ENCODE measurements at regions not wholly inside any gene's neighbourhood (a gene's known extent, or its start where the extent isn't known, plus 50 kb on each side); places are given as distances from the start of the nearest gene placed in this dataset.
"Not testable (repeated sequence)": the region's sequence is repeated elsewhere in the genome, so short reads cannot be mapped to it uniquely, and the experiment has no call there.

GRCh38 chr10:120039826-120040225 lies 147.3 kb downstream of the SEC23IP start:
- no peaks in the 10 kb centered on the region for H3K9me3 ChIP-seq (ENCODE audit: low read length)
- H3K4me3 ChIP-seq (ENCODE audit: low read length): no peak overlapping the region
- H3K27ac Mint-ChIP-seq: no peak overlapping the region

DNA sequence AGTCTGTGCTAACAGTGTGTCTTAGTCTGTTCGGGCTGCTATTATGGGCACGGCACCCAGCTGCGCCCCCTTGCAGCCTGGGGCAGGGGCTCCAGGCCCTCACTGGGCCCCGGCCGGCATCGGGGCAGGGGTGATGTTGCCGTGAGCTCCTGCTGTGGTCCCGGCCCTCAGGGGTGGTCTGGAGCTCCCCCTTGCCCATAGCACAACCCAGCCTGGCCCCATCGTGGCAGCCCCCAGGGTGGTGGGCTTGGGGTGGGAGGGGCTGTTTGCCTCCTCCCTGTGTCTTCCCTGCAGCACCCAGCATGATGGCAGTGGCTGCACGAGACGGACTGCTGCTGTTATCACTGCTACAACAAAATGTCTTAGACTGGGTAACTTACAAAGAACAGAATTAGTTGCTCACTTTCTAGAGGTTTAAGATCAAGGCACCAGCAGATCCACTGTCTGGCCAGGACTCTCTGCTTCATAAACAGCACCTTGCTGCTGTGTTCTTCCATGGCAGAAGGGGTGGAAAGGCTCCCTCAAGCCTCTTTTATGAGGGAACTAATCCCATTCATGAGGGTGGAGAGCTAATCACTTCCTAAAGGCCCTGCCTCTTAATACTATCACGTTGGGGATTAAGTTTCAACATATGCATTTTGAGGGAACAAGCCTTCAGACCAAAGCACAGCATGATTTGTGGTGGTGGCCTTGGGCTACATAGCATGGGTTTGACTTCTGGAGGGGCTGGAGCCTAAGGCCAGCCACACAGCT lies 149.5 kb downstream of the SEC23IP start:
- no peaks in the 10 kb centered on the region for H3K9me3 Mint-ChIP-seq
- no peak overlapping the region for H3K4me3 Mint-ChIP-seq
- H3K36me3 Mint-ChIP-seq: no peaks in the 10 kb centered on the region
- no peak overlapping the region for H3K4me3 ChIP-seq (ENCODE audit: low read length)
- H3K36me3 ChIP-seq (ENCODE audit: insufficient read depth, low read length): no peaks in the 10 kb centered on the region
- H3K4me1 Mint-ChIP-seq: no peaks in the 10 kb centered on the region
- no peak overlapping the region for H3K27ac ChIP-seq (ENCODE audit: low read depth, low read length)
- H3K27me3 Mint-ChIP-seq: peaks cover 3 to 5% of the 10 kb centered on the region in 2 donors
- ChIA-PET CTCF (no interaction called here), POLR2A (no interaction called here)
- no peaks in the 10 kb centered on the region for H3K4me1 ChIP-seq (ENCODE audit: insufficient read depth, low read length)
- DNase-seq: no peak
- no peaks in the 10 kb centered on the region for H3K27me3 ChIP-seq (ENCODE audit: insufficient read depth, low read length, poor library complexity, severe bottlenecking)
- no peaks in the 10 kb centered on the region for H3K9me3 ChIP-seq (ENCODE audit: low read length)
- no peak overlapping the region for H3K27ac Mint-ChIP-seq

More at GRCh38 chr10:120039826-120040225, 147.3 kb downstream of the SEC23IP start:
- H3K4me1 Mint-ChIP-seq: no peaks in the 10 kb centered on the region
- POLR2A ChIA-PET: no interaction called here
- Histone ChIP-seq H3K4me1 (ENCODE audit: insufficient read depth, low read length) (no peaks in the 10 kb centered on the region), H3K27ac (ENCODE audit: low read depth, low read length) (no peak overlapping the region), H3K36me3 (ENCODE audit: insufficient read depth, low read length) (no peaks in the 10 kb centered on the region), H3K27me3 (ENCODE audit: insufficient read depth, low read length, poor library complexity, severe bottlenecking) (no peaks in the 10 kb centered on the region)
- H3K36me3 Mint-ChIP-seq: no peaks in the 10 kb centered on the region
- CTCF ChIA-PET: no interaction called here
- no peak overlapping the region for H3K4me3 Mint-ChIP-seq
- no peak for DNase-seq
- H3K27me3 Mint-ChIP-seq: peaks cover 3 to 5% of the 10 kb centered on the region in 2 donors
- H3K9me3 Mint-ChIP-seq: no peaks in the 10 kb centered on the region

DNA sequence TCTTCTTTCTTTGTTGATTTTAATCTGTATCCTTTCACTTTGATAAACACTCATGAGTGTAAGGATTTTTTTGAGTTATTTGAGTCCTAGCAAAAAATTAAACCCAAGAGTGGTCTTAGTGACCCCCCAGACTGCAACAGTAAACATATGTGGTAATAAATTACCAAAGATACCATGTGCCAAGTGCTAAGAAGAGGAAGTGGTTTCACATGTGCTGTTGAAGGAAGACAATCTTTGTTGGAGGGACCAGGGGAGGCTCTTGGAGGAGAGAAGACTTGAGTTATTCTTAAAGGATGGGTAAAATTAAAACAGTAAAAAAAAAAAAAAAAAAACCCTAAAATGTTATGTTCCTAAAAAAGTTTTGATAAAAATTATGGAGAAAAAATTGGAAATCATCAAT lies 150.2 kb downstream of the SEC23IP start:
- CTCF ChIA-PET: no interaction called here

GRCh38 chr10:120047373-120047772 lies 154.8 kb downstream of the SEC23IP start:
- H3K36me3 ChIP-seq (ENCODE audit: insufficient read depth, low read length); H3K4me1 ChIP-seq (ENCODE audit: insufficient read depth, low read length); H3K27me3 ChIP-seq (ENCODE audit: insufficient read depth, low read length, poor library complexity, severe bottlenecking); H3K4me3 ChIP-seq (ENCODE audit: low read length); H3K9me3 Mint-ChIP-seq; POLR2A ChIA-PET; H3K27ac Mint-ChIP-seq; H3K4me1 Mint-ChIP-seq; H3K9me3 ChIP-seq (ENCODE audit: low read length); H3K27ac ChIP-seq (ENCODE audit: low read depth, low read length); CTCF ChIA-PET; DNase-seq; H3K4me3 Mint-ChIP-seq; H3K36me3 Mint-ChIP-seq: not testable (repeated sequence)
- H3K27me3 Mint-ChIP-seq: peaks cover 4 to 17% of the 10 kb centered on the region in 2 donors

More for the DNA sequence above, 150.2 kb downstream of the SEC23IP start:
- H3K4me3 Mint-ChIP-seq: no peak overlapping the region
- no peak overlapping the region for H3K27ac Mint-ChIP-seq
- no peaks in the 10 kb centered on the region for H3K4me1 Mint-ChIP-seq
- Histone ChIP-seq H3K4me1 (ENCODE audit: insufficient read depth, low read length) (no peaks in the 10 kb centered on the region), H3K4me3 (ENCODE audit: low read length) (no peak overlapping the region), H3K27me3 (ENCODE audit: insufficient read depth, low read length, poor library complexity, severe bottlenecking) (no peaks in the 10 kb centered on the region), H3K27ac (ENCODE audit: low read depth, low read length) (no peak overlapping the region), H3K9me3 (ENCODE audit: low read length) (no peaks in the 10 kb centered on the region), H3K36me3 (ENCODE audit: insufficient read depth, low read length) (no peaks in the 10 kb centered on the region)
- no peak for DNase-seq
- POLR2A ChIA-PET: no interaction called here
- H3K27me3 Mint-ChIP-seq: peaks cover 3 to 5% of the 10 kb centered on the region in 2 donors
- no peaks in the 10 kb centered on the region for H3K36me3 Mint-ChIP-seq
- H3K9me3 Mint-ChIP-seq: no peaks in the 10 kb centered on the region

DNA sequence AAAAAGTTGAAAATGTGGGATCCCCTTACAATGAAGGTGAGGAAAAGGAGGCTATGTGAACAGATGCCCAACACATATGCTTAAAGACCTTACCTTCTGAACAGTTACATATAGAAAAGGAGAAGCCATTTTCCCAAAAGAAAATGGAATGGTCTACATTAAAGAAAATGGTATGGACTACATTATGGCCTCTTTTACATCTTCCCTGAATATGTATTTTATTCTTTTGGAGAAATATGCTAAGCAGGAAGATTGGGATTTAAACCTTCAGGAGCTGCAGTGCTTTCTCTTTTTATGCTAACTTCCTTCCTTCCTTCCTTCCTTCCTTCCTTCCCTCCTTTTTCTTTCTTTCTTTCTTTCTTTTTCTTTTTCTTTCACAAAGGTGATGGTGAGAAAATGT lies 155.4 kb downstream of the SEC23IP start:
- peaks cover 0 to 23% of the 10 kb centered on the region in 2 donors for H3K27me3 Mint-ChIP-seq
- H3K36me3 Mint-ChIP-seq: no peaks in the 10 kb centered on the region
- CTCF ChIA-PET: no interaction called here
- Histone ChIP-seq H3K9me3 (ENCODE audit: low read length) (no peaks in the 10 kb centered on the region), H3K27ac (ENCODE audit: low read depth, low read length) (no peak overlapping the region), H3K4me3 (ENCODE audit: low read length) (no peak overlapping the region), H3K27me3 (ENCODE audit: insufficient read depth, low read length, poor library complexity, severe bottlenecking) (no peaks in the 10 kb centered on the region), H3K4me1 (ENCODE audit: insufficient read depth, low read length) (no peaks in the 10 kb centered on the region), H3K36me3 (ENCODE audit: insufficient read depth, low read length) (no peaks in the 10 kb centered on the region)
- no peaks in the 10 kb centered on the region for H3K9me3 Mint-ChIP-seq
- H3K4me1 Mint-ChIP-seq: no peaks in the 10 kb centered on the region
- H3K27ac Mint-ChIP-seq: no peak overlapping the region
- no peak for DNase-seq
- no peak overlapping the region for H3K4me3 Mint-ChIP-seq
- POLR2A ChIA-PET: no interaction called here

GRCh38 chr10:120048391-120048790 lies 155.9 kb downstream of the SEC23IP start:
- CTCF ChIA-PET: no interaction called here
- Mint-ChIP-seq H3K9me3 (no peaks in the 10 kb centered on the region), H3K27me3 (peaks cover 0 to 27% of the 10 kb centered on the region in 2 donors), H3K36me3 (no peaks in the 10 kb centered on the region), H3K4me3 (no peak overlapping the region), H3K27ac (no peak overlapping the region), H3K4me1 (no peaks in the 10 kb centered on the region)
- POLR2A ChIA-PET: no interaction called here
- Histone ChIP-seq H3K4me1 (ENCODE audit: insufficient read depth, low read length) (no peaks in the 10 kb centered on the region), H3K36me3 (ENCODE audit: insufficient read depth, low read length) (no peaks in the 10 kb centered on the region), H3K27ac (ENCODE audit: low read depth, low read length) (no peak overlapping the region), H3K27me3 (ENCODE audit: insufficient read depth, low read length, poor library complexity, severe bottlenecking) (no peaks in the 10 kb centered on the region), H3K4me3 (ENCODE audit: low read length) (no peak overlapping the region), H3K9me3 (ENCODE audit: low read length) (no peaks in the 10 kb centered on the region)
- DNase-seq: no peak

DNA sequence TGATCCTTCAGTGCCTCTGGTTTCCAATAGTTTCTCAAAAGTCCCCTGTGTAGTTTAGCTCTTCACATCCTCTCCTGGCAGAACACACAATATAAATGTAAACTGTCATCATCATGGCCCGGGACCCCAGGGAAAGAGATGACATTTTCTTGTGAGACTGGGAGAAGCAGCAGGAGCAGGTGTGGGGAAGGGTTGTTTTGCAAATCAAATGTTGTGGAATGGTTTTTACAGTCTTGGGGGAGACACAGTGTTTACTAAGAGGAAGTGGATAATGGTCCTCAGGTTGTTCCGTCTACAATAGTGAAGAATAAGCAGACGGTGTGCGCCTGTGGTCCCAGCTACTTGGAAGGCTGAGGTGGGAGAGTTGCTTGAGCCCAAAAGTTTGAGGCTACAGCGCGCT lies 159.1 kb downstream of the SEC23IP start:
- CTCF ChIA-PET: no interaction called here
- H3K4me1 Mint-ChIP-seq: no peaks in the 10 kb centered on the region
- H3K9me3 ChIP-seq (ENCODE audit: low read length): no peaks in the 10 kb centered on the region
- H3K36me3 ChIP-seq (ENCODE audit: insufficient read depth, low read length): no peaks in the 10 kb centered on the region
- no peaks in the 10 kb centered on the region for H3K9me3 Mint-ChIP-seq
- peaks cover 3% of the 10 kb centered on the region for H3K27me3 ChIP-seq (ENCODE audit: insufficient read depth, low read length, poor library complexity, severe bottlenecking)
- H3K36me3 Mint-ChIP-seq: no peaks in the 10 kb centered on the region
- no peak overlapping the region for H3K4me3 Mint-ChIP-seq
- no peak overlapping the region for H3K4me3 ChIP-seq (ENCODE audit: low read length)
- no peaks in the 10 kb centered on the region for H3K4me1 ChIP-seq (ENCODE audit: insufficient read depth, low read length)
- H3K27me3 Mint-ChIP-seq: peaks cover 8 to 37% of the 10 kb centered on the region in 2 donors
- no peak overlapping the region for H3K27ac Mint-ChIP-seq
- H3K27ac ChIP-seq (ENCODE audit: low read depth, low read length): no peak overlapping the region
- POLR2A ChIA-PET: no interaction called here
- no peak for DNase-seq

- no peaks in the 10 kb centered on the region for H3K9me3 ChIP-seq (ENCODE audit: low read length)
- H3K36me3 Mint-ChIP-seq: no peaks in the 10 kb centered on the region
- H3K4me3 Mint-ChIP-seq: no peak overlapping the region
- no peaks in the 10 kb centered on the region for H3K4me1 ChIP-seq (ENCODE audit: insufficient read depth, low read length)
- no peak overlapping the region for H3K4me3 ChIP-seq (ENCODE audit: low read length)
- no peaks in the 10 kb centered on the region for H3K36me3 ChIP-seq (ENCODE audit: insufficient read depth, low read length)
- H3K27ac ChIP-seq (ENCODE audit: low read depth, low read length): no peak overlapping the region
- H3K27me3 Mint-ChIP-seq: peaks cover 8 to 44% of the 10 kb centered on the region in 2 donors
- H3K27me3 ChIP-seq (ENCODE audit: insufficient read depth, low read length, poor library complexity, severe bottlenecking): peaks cover 3% of the 10 kb centered on the region
- no peaks in the 10 kb centered on the region for H3K4me1 Mint-ChIP-seq
- ChIA-PET POLR2A (no interaction called here), CTCF (no interaction called here)
- H3K9me3 Mint-ChIP-seq: no peaks in the 10 kb centered on the region
- H3K27ac Mint-ChIP-seq: no peak overlapping the region
- no peak for DNase-seq
Measured at GRCh38 chr10:120052964-120053702, 160.6 kb downstream of the SEC23IP start.

Measured in CD8-positive, alpha-beta memory T cell (primary cell).